Stomach (tissue), 4 donors: ENCODE measurements at regions not wholly inside any gene's neighbourhood (a gene's known extent, or its start where the extent isn't known, plus 50 kb on each side); places are given as distances from the start of the nearest gene placed in this dataset.
A peak's percentile ranks its signal among the peaks of the same experiment; 100 is the strongest.

Source experiments
- POLR2A ChIP-seq, 4 donors: fragments of 450-650 bp; IDR thresholded peaks; one replicate each; pipeline ENCODE4 v1.6.1; 2016; ENCODE audit warnings: antibody characterized with exemption in 4 of 4, control low read depth in 2 of 4, mild to moderate bottlenecking in 1 of 4, moderate library complexity in 1 of 4
- POLR2AphosphoS5 ChIP-seq, 3 donors: sonication (generic); formaldehyde crosslinking; IDR thresholded peaks; one replicate each; pipeline ENCODE4 v1.6.1; 2016; ENCODE audit warnings: antibody characterized with exemption in 3 of 3
- TF ChIP-seq, protein P1 (sequence below), 7 experiments: fragments of 450-650 bp in 4 of 7; fragments of 200-600 bp in 3 of 7; sonication (generic) in 3 of 7; IDR thresholded peaks; one replicate each; pipeline ENCODE4 v1.5.1; 2016 to 2019; ENCODE audit warnings: antibody characterized with exemption in 7 of 7, control low read depth in 2 of 7, mild to moderate bottlenecking in 1 of 7

DNA sequence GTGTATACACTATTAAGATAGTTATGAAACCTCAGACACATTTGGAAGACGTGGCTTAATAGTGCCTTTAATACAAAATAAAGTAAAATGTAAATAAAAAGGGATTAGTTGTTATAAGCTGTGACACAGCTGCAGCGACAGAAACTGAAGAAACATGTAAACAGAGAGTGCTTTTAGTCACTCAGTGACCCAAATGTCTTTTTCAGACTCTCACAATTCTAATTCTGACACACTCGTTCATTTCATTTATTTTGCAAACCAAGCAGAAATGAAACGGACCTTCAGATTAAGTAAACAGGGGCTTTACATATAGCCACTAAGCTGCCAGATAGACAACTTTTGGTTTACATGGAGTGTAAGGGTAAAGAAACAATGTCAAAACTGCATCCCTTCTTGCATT lies 181.0 kb upstream of the ETAA1 start:
- TF ChIP-seq, protein P1, sequence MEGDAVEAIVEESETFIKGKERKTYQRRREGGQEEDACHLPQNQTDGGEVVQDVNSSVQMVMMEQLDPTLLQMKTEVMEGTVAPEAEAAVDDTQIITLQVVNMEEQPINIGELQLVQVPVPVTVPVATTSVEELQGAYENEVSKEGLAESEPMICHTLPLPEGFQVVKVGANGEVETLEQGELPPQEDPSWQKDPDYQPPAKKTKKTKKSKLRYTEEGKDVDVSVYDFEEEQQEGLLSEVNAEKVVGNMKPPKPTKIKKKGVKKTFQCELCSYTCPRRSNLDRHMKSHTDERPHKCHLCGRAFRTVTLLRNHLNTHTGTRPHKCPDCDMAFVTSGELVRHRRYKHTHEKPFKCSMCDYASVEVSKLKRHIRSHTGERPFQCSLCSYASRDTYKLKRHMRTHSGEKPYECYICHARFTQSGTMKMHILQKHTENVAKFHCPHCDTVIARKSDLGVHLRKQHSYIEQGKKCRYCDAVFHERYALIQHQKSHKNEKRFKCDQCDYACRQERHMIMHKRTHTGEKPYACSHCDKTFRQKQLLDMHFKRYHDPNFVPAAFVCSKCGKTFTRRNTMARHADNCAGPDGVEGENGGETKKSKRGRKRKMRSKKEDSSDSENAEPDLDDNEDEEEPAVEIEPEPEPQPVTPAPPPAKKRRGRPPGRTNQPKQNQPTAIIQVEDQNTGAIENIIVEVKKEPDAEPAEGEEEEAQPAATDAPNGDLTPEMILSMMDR (IDR thresholded peaks at IDR 0.05) = no peak
- TF ChIP-seq POLR2AphosphoS5 (IDR thresholded peaks at IDR 0.05) (peak in 1 of 3 donors; percentile 23), POLR2A (IDR thresholded peaks at IDR 0.05) (no peak)
